ENCODE measurements at regions not wholly inside any gene's neighbourhood (a gene's known extent, or its start where the extent isn't known, plus 50 kb on each side); places are given as distances from the start of the nearest gene placed in this dataset.

GRCh38 chr4:32958586-32958985 lies 2238.4 kb downstream of the PCDH7 start:
- no peak for DNase-seq

DNA sequence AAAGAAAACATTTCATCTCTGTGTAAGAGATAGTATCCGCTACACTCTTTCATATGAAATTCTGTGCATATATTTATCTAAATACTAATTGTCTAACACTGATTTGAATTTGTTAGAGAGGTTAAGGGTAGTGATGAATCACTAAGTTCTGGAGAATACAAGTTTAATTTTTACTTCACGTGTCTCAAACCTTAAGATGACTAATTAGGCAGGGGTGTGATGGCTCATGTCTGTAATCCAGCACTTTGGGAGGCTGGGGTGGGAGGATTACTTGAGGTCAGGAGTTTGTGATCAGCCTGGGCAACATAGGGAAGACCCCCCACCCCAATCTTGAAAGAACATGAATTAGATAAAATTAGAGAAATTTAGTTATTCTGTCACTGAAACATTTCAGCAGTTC lies 2241.9 kb downstream of the PCDH7 start:
- DNase-seq: no peak

DNA sequence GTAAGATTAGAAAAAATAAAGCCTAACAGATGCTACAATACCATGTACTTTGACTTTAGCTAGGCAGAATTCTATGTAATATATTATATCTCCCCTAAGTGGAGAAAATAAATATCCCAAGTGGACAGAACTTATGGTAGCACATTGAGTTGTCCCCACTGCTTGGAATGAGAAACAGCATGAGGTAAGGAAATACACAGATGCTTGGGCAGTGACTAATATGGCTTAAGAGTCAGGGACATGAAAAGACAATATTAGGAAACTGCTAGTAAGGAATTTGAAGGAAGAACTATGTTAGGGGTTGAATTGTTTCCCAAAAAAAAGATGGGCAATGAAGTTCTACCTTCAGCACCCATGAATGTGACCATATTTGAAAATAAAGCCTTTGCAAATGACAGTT lies 2265.1 kb downstream of the PCDH7 start:
- no peak for DNase-seq

DNA sequence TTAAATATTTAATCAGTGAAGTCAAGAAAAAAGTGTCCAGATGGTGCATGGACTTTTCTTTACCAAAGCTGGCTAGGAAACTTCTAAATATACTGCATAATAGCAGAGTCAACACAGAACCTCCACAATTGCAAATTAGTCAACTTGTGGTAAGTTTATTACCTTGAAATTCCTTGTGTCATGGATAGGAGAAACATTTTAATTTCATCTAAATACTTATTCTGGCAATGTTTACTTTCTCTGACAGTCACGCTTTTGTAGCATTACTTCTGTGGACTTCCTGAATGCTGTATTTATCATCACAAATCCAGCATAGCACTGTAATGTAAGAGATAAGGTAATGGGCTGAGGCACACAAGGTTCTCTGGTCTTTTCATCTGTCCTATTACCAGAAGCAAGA lies 2266.1 kb downstream of the PCDH7 start:
- DNase-seq: no peak

GRCh38 chr4:32987111-32987510 lies 2266.9 kb downstream of the PCDH7 start:
- no peak for DNase-seq

DNA sequence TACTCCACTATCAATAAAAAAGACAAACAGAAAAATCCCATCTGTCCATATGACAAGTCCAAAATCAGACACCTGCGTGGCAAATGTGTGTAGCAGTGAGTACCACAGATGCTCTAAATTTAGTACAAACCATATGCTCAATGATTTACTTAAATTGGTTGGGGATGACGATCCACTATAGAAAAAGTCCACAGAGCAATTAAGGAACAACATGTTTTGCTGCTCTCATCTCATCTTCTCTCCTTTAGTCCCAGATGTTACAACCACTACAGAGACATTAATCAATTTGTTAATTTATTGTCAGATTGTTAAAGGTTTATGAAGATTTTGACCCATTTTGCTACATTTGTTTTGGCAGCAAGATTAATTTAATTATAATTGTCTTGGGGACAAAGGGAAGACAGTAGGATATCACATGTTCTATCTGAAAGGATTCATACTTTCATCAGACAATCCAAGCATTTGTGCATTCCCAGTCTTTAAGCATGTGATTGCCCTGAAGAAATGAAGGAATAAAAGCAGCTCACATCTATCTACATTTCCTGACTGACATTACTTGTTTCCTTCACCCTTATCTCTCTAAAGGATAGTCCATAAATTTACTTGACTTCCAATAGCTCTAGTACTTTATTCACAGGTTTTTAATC lies 2268.1 kb downstream of the PCDH7 start:
- no peak for DNase-seq

GRCh38 chr4:32991663-32992062 lies 2271.5 kb downstream of the PCDH7 start:
- DNase-seq: no peak

DNA sequence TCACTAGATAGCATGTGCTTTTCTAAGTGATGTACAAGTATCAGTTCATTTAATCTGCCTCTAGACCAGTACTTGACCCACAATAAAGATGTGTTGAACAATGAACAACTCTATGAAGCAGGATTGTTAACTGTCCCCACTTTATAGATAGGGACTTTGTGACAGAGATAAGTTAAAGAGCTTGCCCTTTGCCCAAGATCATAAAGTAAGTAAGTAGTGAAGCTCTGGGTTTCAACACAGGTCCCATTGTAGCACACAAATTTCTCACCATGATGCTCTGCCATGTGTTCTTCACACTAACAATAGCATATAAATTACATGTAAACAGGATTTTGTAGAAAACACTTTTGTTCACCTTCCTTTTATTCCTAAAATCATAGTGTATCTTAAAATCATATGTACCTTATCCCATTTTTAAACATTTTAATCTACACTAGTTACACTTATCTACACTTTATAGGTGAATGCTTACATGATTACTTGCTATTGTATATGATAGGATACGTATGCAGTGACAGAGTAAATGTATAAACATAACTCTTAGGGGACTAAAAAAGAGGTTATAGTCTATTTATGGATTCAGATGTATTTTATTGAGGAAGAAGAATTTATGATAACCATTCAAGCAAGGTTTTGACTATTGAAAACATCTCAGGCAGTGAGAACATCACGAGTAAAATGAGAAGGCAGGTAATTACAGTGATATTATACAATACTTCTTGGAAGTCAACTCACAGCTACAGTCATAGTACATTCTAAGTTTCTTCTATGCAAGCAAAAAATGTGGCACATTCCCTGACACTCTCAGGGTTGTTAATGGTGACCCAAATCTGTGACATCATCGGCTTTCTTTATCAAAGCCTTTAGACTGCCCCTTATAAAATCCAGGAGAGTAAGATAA lies 2275.1 kb downstream of the PCDH7 start:
- DNase-seq: no peak

DNA sequence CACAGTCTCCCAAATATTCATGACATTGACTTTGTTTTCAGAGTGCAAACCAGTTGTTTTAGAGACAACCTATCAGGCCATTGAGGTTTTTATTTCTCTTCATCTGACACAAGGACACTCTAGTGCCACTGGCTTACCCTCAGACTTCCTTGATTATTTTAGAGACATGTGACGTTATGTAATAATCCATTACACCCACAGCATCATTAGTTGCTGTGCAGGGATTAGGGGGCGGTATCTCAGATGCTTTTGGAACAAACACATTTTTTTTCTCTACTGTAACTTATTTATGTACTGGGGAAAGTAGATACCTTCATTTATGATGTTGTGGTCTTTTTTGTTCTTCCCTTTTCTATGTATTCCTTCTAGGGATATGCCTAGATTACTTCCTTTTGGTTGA lies 2293.1 kb downstream of the PCDH7 start:
- DNase-seq: no peak

- DNase-seq: no peak
These were observed 2305.1 kb downstream of the PCDH7 start for GRCh38 chr4:33025236-33025635.

DNA sequence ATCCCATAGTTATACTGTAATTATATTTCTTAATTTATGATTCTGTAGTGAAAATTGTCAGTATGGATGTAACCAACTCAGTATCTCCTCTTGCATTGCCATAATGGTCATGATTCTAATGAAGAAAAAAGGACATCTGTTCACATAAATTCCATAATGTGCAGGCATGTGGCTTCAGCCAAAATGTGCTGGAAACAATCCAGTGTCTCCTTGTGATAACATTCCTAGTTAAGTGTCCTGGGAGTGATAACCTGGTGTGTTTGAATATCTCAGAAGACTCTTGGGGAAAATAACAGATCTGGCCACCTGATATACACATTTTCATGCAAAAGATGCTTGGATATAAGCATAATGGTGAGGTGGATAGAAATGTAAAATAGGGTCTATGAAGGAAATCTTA lies 2309.8 kb downstream of the PCDH7 start:
- DNase-seq: no peak

- DNase-seq: no peak
These were observed 2311.2 kb downstream of the PCDH7 start for GRCh38 chr4:33031328-33031727.

DNA sequence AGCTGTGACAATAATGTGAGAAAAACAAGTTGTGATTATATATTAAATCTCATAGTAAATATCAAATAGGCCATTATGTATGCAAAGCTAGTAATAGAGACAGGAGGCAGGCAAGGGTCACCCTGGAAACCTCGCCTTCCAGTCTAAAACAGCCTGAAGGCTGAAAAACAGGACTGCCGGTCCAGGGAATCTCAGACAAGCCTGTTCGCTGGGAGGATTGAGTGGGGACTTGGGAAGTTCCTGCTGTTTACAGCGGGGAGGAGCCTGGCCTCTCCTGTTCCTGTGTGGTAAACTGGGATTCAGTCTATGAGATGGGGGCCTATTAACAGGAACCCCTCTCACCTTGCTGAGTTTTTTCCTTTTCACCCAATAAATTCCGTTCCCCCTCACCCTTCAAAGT lies 2317.3 kb downstream of the PCDH7 start:
- DNase-seq: no peak

DNA sequence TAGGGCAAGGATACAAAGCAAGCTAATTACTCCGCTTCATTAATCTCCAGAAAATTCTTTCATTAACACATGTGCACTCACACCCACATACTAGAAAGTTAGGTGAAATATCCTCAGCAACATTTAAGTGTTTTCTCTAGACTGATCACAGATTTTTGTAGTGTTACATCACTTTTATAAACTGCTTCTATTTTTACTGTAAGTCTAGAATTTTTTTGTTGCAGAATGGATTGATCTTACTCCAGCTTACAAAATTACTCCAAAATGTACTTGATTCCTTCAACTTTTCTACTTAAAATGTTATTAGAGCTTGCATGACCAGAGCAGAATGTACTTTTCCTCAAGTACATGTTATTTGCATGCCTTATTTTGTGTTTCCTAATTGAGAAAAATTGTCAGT lies 2325.2 kb downstream of the PCDH7 start:
- DNase-seq: no peak

DNA sequence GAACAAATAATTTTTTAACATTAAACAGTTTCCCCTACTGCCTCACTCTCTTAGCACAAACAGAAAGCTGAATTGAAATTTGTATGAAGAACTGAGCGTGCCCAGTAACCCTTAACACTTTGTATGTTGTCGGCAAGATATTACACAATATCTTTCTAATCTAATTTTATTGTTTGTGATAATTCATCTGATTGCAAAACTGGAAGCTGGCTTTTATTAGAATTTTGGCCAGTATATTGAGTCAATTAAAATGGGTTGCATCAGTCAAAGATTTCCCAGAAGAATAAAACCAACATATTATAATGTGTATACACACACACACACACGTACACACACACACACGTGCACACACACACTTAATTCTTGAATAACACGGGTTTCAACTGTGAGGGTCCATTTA lies 2332.1 kb downstream of the PCDH7 start:
- no peak for DNase-seq

- no peak for DNase-seq
These were observed 2334.0 kb downstream of the PCDH7 start for GRCh38 chr4:33054161-33054560.

DNA sequence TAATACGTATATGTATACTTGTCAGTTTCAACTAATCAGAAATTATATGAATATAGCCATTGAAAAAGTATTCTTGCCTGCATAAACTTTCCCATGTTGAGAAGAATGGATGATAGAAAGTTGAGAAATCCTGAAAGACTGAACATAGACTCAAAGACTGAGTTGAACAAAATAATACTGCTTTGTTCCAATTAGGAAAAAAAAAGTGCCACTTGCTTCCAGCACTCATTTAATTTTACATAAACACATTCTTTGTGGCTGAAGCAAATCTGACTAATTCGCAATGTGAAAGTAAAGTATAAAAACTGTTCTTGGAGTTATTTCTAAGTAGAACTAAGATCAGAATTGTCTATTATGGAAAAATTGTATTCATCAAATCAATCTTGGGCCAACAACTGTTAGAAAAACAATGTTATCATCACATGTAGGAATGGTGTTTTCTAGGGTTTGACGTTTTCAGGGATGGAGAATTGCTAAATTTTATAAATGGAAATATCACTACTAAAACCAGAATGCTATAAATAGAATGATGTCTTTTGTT lies 2334.6 kb downstream of the PCDH7 start:
- no peak for DNase-seq

- DNase-seq: no peak
These were observed 2337.6 kb downstream of the PCDH7 start for GRCh38 chr4:33057736-33058135.

DNA sequence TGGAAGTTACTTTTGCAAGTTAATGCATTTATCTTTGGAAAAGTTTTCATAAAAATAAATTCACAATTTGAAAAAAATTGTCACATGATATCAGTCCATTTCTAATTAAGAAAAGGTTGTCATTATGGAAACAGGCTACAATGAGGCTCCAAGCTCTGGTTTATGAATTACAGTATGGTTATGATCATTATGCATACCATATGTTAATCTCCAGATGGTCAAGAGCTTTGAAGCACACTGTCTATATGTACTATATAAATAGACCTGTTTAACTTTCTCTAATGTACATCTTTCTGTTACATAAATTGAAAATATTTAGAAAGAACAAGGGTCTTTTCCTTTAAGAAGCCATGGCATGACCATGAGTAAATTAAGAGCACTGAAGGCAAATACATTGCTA lies 2338.8 kb downstream of the PCDH7 start:
- no peak for DNase-seq

DNA sequence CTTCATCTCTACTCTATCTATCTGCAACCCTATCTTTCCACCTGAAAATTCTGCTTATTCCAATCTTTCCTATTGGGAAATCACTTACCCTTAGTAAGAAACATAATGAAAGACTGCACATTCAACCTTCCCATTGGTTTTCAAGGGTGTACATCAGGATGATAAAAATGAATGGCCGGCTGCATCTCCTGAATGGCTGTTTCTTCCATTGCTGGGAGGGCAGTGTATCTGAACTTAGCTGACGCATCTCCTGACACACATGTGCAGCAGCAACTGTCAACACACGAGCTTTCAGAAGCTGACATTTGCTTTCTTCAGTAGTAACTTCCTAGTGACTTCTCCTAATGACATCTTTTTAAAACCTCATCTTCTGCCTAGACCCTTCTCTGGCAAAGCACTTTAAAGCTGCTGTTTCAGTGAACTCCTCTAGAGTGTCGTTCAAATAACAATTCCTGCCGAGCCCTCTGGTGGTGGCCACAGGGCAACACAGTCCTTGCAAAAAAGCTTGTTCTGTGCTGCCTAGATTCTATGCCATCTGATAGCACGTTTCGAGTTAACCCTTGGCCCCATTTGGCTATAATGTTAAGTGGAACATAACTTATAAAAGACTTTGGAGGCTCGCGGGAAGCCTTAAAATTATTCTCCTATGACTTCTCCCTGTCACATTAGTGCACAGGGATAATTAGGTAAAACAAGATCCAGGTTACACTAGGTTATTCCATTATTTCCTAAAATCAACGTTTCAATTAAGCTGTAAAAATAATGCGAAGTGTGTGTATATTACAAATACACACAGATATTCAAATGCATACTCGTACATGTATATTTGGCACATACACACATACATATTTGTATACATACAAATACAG lies 2340.7 kb downstream of the PCDH7 start:
- DNase-seq: peak; percentile 67

DNA sequence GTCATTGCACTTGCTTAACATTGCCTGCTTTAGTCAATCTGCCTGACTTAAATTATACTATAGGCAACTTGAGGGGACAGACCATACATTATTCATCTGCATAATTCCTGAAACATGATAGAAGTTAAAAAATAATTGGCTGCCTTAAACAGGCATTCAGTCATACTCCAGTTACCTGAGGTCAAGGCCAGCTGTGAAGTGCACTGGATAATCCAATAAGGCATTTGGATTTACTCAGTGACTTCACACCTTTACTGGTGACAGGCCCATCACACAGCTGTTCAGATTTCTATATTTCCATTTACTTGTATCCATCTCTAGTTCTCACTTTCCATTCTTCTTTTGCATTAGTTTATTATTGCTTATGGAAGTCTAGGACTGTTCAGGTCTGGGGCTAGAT lies 2341.6 kb downstream of the PCDH7 start:
- no peak for DNase-seq

GRCh38 chr4:33062155-33062806 lies 2342.1 kb downstream of the PCDH7 start:
- DNase-seq: no peak

GRCh38 chr4:33063241-33063640 lies 2343.1 kb downstream of the PCDH7 start:
- no peak for DNase-seq

All from right hindlimb (tissue), 1 donor.